DND-41 (cell line): ENCODE measurements at regions not wholly inside any gene's neighbourhood (a gene's known extent, or its start where the extent isn't known, plus 50 kb on each side); places are given as distances from the start of the nearest gene placed in this dataset.

Experiments
- ATAC-seq: fragments of 200-7000 bp; cut with Tn5 transposase; 3 replicates; pipeline ENCODE4 v1.9.1; 2021; ENCODE audit warnings: low read depth; ENCODE audit not compliant: insufficient read depth
- DNase-seq: peaks from one replicate; pipeline ENCODE4 v3.0.0-alpha.2; 2020
- H2AFZ ChIP-seq: 2 replicates; pipeline ENCODE4 v1.6.0; 2012; ENCODE audit warnings: low read depth, low read length
- H3K27ac ChIP-seq: 2 replicates; pipeline ENCODE4 v1.5.1; 2012; ENCODE audit warnings: low read length, inconsistent platforms
- H3K27me3 ChIP-seq: fragments of 200-600 bp; sonication (generic); 2 replicates; pipeline ENCODE4 v1.6.0; 2012; ENCODE audit warnings: low read length, mild to moderate bottlenecking, inconsistent platforms; ENCODE audit not compliant: insufficient read depth, poor library complexity
- H3K36me3 ChIP-seq: 2 replicates; pipeline ENCODE4 v1.5.1; 2012; ENCODE audit warnings: low read length, inconsistent platforms; ENCODE audit not compliant: insufficient read depth
- H3K4me1 ChIP-seq: 2 replicates; pipeline ENCODE4 v1.5.1; 2012; ENCODE audit warnings: mild to moderate bottlenecking, low read length; ENCODE audit not compliant: insufficient read depth
- H3K4me2 ChIP-seq: 2 replicates; pipeline ENCODE4 v1.6.0; 2012; ENCODE audit warnings: mild to moderate bottlenecking, moderate library complexity, low read length, inconsistent platforms; ENCODE audit not compliant: insufficient read depth
- H3K4me3 ChIP-seq, 2 experiments: fragments of 200-600 bp in 1 of 2; shearing (Covaris generic) in 1 of 2; 2 replicates each; pipeline ENCODE4 v1.5.1; 2012 to 2016; ENCODE audit warnings: inconsistent platforms in 2 of 2, low read length in 2 of 2, mild to moderate bottlenecking in 2 of 2, low read depth in 1 of 2, moderate library complexity in 1 of 2
- H3K79me2 ChIP-seq: 2 replicates; pipeline ENCODE4 v1.6.0; 2012; ENCODE audit warnings: low read length, inconsistent platforms; ENCODE audit not compliant: insufficient read depth
- H3K9ac ChIP-seq: 2 replicates; pipeline ENCODE4 v1.6.0; 2012; ENCODE audit warnings: low read depth, mild to moderate bottlenecking, inconsistent platforms, low read length, moderate library complexity
- H3K9me3 ChIP-seq: 2 replicates; pipeline ENCODE4 v1.5.1; 2012; ENCODE audit warnings: low read length, moderate library complexity, mild to moderate bottlenecking, inconsistent platforms; ENCODE audit not compliant: insufficient read depth, severe bottlenecking
- H4K20me1 ChIP-seq: 2 replicates; pipeline ENCODE4 v1.6.0; 2012; ENCODE audit warnings: low read length; ENCODE audit not compliant: insufficient read depth
- EZH2 ChIP-seq: IDR thresholded peaks from 3 replicates; pipeline ENCODE4 v1.6.1; 2012; ENCODE audit warnings: borderline replicate concordance, low read depth, mild to moderate bottlenecking, moderate library complexity, low read length, inconsistent platforms; ENCODE audit not compliant: severe bottlenecking
- TF ChIP-seq, protein P1 (sequence below): IDR thresholded peaks from 2 replicates; pipeline ENCODE4 v1.5.1; 2012; ENCODE audit warnings: borderline replicate concordance, low read length, moderate library complexity, mild to moderate bottlenecking; ENCODE audit not compliant: poor library complexity, severe bottlenecking; ENCODE audit errors: extremely low read depth

GRCh38 chr6:99745651-99746050 lies 139.0 kb downstream of the PRDM13 start:
- Histone ChIP-seq H3K27me3 (peaks cover 9% of the 10 kb centered on the region), H3K27ac (no peak overlapping the region), H2AFZ (no peak overlapping the region), H3K9ac (no peak overlapping the region), H3K4me1 (no peaks in the 10 kb centered on the region), H3K4me3 (no peak overlapping the region), H4K20me1 (no peaks in the 10 kb centered on the region), H3K9me3 (no peaks in the 10 kb centered on the region), H3K36me3 (no peaks in the 10 kb centered on the region), H3K79me2 (no peaks in the 10 kb centered on the region), H3K4me2 (no peak overlapping the region)
- TF ChIP-seq EZH2, result no peak
- TF ChIP-seq, protein P1, sequence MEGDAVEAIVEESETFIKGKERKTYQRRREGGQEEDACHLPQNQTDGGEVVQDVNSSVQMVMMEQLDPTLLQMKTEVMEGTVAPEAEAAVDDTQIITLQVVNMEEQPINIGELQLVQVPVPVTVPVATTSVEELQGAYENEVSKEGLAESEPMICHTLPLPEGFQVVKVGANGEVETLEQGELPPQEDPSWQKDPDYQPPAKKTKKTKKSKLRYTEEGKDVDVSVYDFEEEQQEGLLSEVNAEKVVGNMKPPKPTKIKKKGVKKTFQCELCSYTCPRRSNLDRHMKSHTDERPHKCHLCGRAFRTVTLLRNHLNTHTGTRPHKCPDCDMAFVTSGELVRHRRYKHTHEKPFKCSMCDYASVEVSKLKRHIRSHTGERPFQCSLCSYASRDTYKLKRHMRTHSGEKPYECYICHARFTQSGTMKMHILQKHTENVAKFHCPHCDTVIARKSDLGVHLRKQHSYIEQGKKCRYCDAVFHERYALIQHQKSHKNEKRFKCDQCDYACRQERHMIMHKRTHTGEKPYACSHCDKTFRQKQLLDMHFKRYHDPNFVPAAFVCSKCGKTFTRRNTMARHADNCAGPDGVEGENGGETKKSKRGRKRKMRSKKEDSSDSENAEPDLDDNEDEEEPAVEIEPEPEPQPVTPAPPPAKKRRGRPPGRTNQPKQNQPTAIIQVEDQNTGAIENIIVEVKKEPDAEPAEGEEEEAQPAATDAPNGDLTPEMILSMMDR, result no peak
- DNase-seq, result no peak
- ATAC-seq, result no peak

- ATAC-seq, result peak; percentile 94
- Histone ChIP-seq H4K20me1 (no peaks in the 10 kb centered on the region), H3K79me2 (no peaks in the 10 kb centered on the region), H3K9ac (no peak overlapping the region), H3K36me3 (no peaks in the 10 kb centered on the region), H3K4me1 (no peaks in the 10 kb centered on the region), H3K27ac (no peak overlapping the region), H3K4me2 (no peak overlapping the region), H3K9me3 (no peaks in the 10 kb centered on the region), H2AFZ (no peak overlapping the region), H3K4me3 (no peak overlapping the region), H3K27me3 (peaks cover 9% of the 10 kb centered on the region)
- no peak for TF ChIP-seq EZH2
- TF ChIP-seq, protein P1, result peak; percentile 92
- DNase-seq, result peak; percentile 69
These were observed 139.7 kb downstream of the PRDM13 start for GRCh38 chr6:99746261-99746895.

DNA sequence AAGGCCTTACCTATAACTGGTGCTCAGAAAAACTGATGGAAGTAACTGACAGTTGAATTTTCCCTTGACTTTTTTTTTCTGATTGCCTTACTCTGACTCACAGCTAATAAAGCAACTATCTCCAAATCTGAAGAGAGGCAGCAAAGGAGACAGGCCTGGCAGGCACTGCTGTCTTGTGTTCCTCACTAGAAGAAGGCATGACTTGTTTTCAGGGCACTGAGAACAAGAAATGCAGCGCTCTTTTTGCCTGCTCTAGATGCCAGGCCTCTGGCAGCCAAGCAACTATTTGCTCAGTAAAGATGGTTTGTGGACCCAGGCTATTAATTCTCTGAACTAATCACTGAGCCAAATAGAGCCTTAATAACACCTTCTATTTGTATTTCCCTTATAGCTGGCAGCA lies 155.1 kb downstream of the PRDM13 start:
- H4K20me1 ChIP-seq, result no peaks in the 10 kb centered on the region
- no peak overlapping the region for H3K4me3 ChIP-seq
- H3K36me3 ChIP-seq, result no peaks in the 10 kb centered on the region
- H3K27ac ChIP-seq, result no peak overlapping the region
- peaks cover 11% of the 10 kb centered on the region for H3K27me3 ChIP-seq
- H2AFZ ChIP-seq, result no peak overlapping the region
- no peak overlapping the region for H3K4me2 ChIP-seq
- H3K9ac ChIP-seq, result no peak overlapping the region
- TF ChIP-seq, protein P1, result no peak
- no peak for TF ChIP-seq EZH2
- H3K79me2 ChIP-seq, result no peaks in the 10 kb centered on the region
- no peak for ATAC-seq
- no peaks in the 10 kb centered on the region for H3K4me1 ChIP-seq
- no peaks in the 10 kb centered on the region for H3K9me3 ChIP-seq
- no peak for DNase-seq
